Ovary (tissue), 3 donors: ENCODE measurements at regions not wholly inside any gene's neighbourhood (a gene's known extent, or its start where the extent isn't known, plus 50 kb on each side); places are given as distances from the start of the nearest gene placed in this dataset.

Experiments
- CTCF ChIP-seq, 3 donors: fragments of 450-650 bp in 2 of 3; fragments of 200-600 bp in 1 of 3; IDR thresholded peaks; one replicate each; pipeline versions ENCODE4 v1.5.1 to v1.8.0; 2016 to 2022; ENCODE audit warnings: antibody characterized with exemption in 3 of 3, mild to moderate bottlenecking in 1 of 3
- EP300 ChIP-seq: sonication (generic); formaldehyde crosslinking; IDR thresholded peaks from one replicate; pipeline ENCODE4 v1.6.1; 2017; ENCODE audit warnings: antibody characterized with exemption
- POLR2A ChIP-seq: fragments of 450-650 bp; IDR thresholded peaks from one replicate; pipeline ENCODE4 v1.6.1; 2017; ENCODE audit warnings: antibody characterized with exemption, mild to moderate bottlenecking, moderate library complexity
- donor health status: DM: no; HTN: no; CAD: no.

GRCh38 chr7:79968894-79969293 is 165.7 kb upstream of the GNAI1 start:
- TF ChIP-seq CTCF (IDR thresholded peaks at IDR 0.05) (no peak), POLR2A (no peak), EP300 (no peak)
